GM13977 (cell line): ENCODE measurements at regions not wholly inside any gene's neighbourhood (a gene's known extent, or its start where the extent isn't known, plus 50 kb on each side); places are given as distances from the start of the nearest gene placed in this dataset.

Experiments used
- DNase-seq: peaks from one replicate; pipeline ENCODE4 v3.0.0; 2012; ENCODE audit warnings: low spot score
- CTCF ChIP-seq: IDR thresholded peaks from 2 replicates; pipeline ENCODE4 v1.5.1; 2012; ENCODE audit warnings: mild to moderate bottlenecking, control low read depth; ENCODE audit not compliant: insufficient read depth; ENCODE audit errors: extremely low read depth, missing control alignments
- in situ Hi-C: fragments of 300-500 bp; cut with MboI; formaldehyde crosslinking; loops from one replicate; pipeline ENCODE4 v1.12.0; 2022; ENCODE audit warnings: low sequenced_read_pairs, low pct_unique_long_range_greater_than_20kb, mixed read lengths, inconsistent platforms; ENCODE audit not compliant: unreplicated experiment

GRCh38 chr16:59733321-59733720 is 999.2 kb upstream of the GOT2 start:
- DNase-seq: no peak
- in situ Hi-C loops: no loop called here
- TF ChIP-seq CTCF: no peak

GRCh38 chr16:59729613-59730012 is 995.5 kb upstream of the GOT2 start:
- TF ChIP-seq CTCF: no peak
- DNase-seq: no peak
- in situ Hi-C loops: no loop called here

DNA sequence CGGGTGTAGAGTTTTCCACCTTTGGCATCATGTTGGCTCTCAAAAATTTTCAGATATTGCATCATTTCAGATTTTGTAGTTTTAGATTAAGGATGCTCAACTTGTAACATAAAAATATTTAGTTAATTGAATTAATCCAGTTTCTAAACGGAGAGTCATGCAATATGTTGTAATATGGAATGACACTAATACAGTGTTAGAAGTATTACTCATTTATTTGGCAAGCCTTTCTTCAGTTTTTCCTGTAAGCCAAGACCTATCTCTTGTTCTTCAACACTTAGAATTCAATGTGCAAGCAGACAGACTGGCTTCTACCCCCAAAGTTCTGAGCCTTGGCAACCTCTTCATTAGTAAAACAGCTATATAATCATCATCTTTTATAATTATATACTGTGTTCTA is 985.0 kb upstream of the GOT2 start:
- DNase-seq: no peak
- no peak for TF ChIP-seq CTCF
- in situ Hi-C loops: no loop called here

DNA sequence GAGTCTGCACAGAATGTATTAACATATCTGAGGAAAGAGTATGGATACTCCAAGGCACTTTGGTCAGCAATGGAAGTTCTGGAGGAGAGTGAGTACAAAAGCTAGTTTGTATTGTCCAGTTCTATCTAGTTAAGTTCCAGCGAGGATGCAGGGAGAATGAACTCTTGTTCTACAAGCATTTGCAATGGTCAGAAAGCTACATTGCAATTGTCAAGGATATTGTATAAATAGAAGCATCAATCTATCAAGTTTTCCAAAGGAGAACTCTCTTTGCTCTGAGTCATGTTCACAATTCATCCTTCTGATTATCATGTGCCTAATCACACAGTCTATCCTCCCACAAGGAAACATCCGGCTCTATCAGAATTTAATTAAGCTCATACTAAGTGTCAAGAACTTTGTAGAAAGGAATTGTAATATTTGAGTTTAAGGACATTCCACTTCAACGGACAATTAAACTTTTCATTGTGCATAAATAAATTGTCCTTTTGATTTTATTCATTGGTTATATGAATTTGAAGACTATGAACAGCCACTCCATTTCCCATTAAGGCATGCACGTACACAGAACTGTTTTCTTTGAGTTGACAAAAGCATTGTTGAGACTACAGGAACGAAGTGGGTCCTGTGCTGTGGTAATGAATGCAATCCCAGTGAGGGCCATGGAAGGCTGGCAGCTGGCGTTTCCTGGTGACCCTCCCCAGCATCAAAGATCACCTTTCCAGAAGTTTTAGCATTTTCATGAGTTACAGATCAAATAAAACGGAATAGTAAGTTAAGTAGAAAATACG is 973.5 kb upstream of the GOT2 start:
- in situ Hi-C loops: no loop called here
- no peak for TF ChIP-seq CTCF
- DNase-seq: no peak

DNA sequence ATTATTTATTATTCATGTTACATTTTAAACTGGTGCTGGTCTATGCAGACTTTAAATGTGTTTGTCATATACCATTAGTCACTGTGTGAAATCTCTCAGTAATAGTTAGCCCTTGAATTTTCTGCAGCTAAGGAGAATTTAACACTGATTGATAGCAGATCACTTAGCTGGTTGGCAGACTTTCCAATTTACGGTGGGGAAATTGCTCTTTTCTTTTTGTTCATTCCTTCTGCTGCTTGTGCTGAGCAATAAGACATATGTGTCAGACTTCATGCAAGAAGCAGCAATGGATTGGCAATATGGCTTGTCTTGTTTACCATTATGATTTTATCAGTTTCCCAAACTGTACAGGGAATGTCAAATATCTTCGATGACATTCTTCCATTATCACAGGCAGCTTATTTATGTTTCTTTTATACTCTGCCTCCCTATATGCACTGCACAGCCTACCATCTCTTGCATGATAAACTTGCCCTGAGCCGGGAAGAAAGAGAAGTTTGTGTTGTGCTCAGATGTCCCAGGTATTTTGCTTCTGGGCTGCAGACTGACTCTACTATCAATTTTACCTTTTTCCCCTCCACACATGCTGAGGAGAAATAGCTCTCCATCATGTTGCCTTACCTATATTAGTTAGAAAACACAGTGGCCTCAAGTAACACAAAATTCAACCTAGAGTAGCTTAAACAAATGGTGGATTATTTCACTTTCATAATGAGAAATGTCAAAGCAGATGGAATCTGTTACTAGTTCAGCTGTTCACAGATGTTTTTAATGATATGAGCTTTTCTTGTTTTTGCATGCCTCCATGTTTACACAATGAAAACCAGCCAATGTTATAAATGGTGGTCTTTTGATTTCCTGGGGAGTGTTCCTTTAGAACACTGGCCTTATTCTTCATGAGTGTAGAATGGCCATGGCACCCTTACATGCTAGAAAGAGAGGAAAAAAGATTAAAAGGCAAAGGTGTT is 968.1 kb upstream of the GOT2 start:
- TF ChIP-seq CTCF: no peak
- in situ Hi-C loops: no loop called here
- DNase-seq: no peak

GRCh38 chr16:59699786-59700185 is 965.7 kb upstream of the GOT2 start:
- no peak for DNase-seq
- in situ Hi-C loops: no loop called here
- TF ChIP-seq CTCF: no peak
